ENCODE measurements at regions not wholly inside any gene's neighbourhood (a gene's known extent, or its start where the extent isn't known, plus 50 kb on each side); places are given as distances from the start of the nearest gene placed in this dataset.

GRCh38 chr4:28523681-28524190 lies 1663.1 kb downstream of the STIM2 start:
- TF ChIP-seq CEBPB (IDR thresholded peaks at IDR 0.05): no peak
- TF ChIP-seq, protein P1, sequence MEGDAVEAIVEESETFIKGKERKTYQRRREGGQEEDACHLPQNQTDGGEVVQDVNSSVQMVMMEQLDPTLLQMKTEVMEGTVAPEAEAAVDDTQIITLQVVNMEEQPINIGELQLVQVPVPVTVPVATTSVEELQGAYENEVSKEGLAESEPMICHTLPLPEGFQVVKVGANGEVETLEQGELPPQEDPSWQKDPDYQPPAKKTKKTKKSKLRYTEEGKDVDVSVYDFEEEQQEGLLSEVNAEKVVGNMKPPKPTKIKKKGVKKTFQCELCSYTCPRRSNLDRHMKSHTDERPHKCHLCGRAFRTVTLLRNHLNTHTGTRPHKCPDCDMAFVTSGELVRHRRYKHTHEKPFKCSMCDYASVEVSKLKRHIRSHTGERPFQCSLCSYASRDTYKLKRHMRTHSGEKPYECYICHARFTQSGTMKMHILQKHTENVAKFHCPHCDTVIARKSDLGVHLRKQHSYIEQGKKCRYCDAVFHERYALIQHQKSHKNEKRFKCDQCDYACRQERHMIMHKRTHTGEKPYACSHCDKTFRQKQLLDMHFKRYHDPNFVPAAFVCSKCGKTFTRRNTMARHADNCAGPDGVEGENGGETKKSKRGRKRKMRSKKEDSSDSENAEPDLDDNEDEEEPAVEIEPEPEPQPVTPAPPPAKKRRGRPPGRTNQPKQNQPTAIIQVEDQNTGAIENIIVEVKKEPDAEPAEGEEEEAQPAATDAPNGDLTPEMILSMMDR (IDR thresholded peaks at IDR 0.05): no peak
